RWPE2 (cell line): ENCODE measurements at regions not wholly inside any gene's neighbourhood (a gene's known extent, or its start where the extent isn't known, plus 50 kb on each side); places are given as distances from the start of the nearest gene placed in this dataset.

Source experiments
- ATAC-seq: fragments of 200-7000 bp; cut with Tn5 transposase; 3 replicates; pipeline ENCODE4 v1.9.1; 2021; ENCODE audit warnings: low read depth
- DNase-seq: peaks from one replicate; pipeline ENCODE4 v3.0.0-alpha.2; 2020; ENCODE audit warnings: low spot score
- H3K27ac ChIP-seq: fragments of 450-650 bp; 2 replicates; pipeline ENCODE4 v1.5.1; 2017; ENCODE audit warnings: mild to moderate bottlenecking; ENCODE audit not compliant: poor library complexity, severe bottlenecking
- H3K27me3 ChIP-seq: fragments of 250-450 bp; sonication (Bioruptor Pico); 2 replicates; pipeline ENCODE4 v1.5.1; 2021; ENCODE audit warnings: mild to moderate bottlenecking, moderate library complexity; ENCODE audit not compliant: insufficient read depth, poor library complexity, severe bottlenecking
- H3K36me3 ChIP-seq: fragments of 250-450 bp; sonication (Bioruptor Pico); 2 replicates; pipeline ENCODE4 v1.5.1; 2020; ENCODE audit warnings: low read depth, mild to moderate bottlenecking, moderate library complexity
- H3K4me1 ChIP-seq: fragments of 250-450 bp; sonication (Bioruptor Pico); 2 replicates; pipeline ENCODE4 v1.5.1; 2021; ENCODE audit warnings: mild to moderate bottlenecking, moderate library complexity; ENCODE audit not compliant: insufficient read depth, poor library complexity, severe bottlenecking
- H3K4me3 ChIP-seq: fragments of 250-450 bp; sonication (Bioruptor Pico); 2 replicates; pipeline ENCODE4 v1.5.1; 2021; ENCODE audit warnings: mild to moderate bottlenecking, moderate library complexity; ENCODE audit not compliant: severe bottlenecking
- H3K9me3 ChIP-seq: fragments of 250-450 bp; sonication (Bioruptor Pico); 2 replicates; pipeline ENCODE4 v1.5.1; 2021; ENCODE audit warnings: mild to moderate bottlenecking, moderate library complexity; ENCODE audit not compliant: severe bottlenecking
- CTCF ChIP-seq: fragments of 450-650 bp; IDR thresholded peaks from one replicate; pipeline ENCODE4 v1.5.1; 2017; ENCODE audit warnings: mild to moderate bottlenecking, moderate library complexity; ENCODE audit not compliant: poor library complexity, severe bottlenecking

GRCh38 chr17:79509490-79509889 lies 101.4 kb downstream of the RBFOX3 start:
- H3K9me3 ChIP-seq, result no peaks in the 10 kb centered on the region
- DNase-seq (no peak), ATAC-seq (no peak)
- H3K27me3 ChIP-seq, result peaks cover 29% of the 10 kb centered on the region
- H3K4me3 ChIP-seq, result no peak overlapping the region
- no peaks in the 10 kb centered on the region for H3K4me1 ChIP-seq
- no peak overlapping the region for H3K27ac ChIP-seq
- no peak for TF ChIP-seq CTCF
- H3K36me3 ChIP-seq, result no peaks in the 10 kb centered on the region

GRCh38 chr17:79509008-79509407 lies 101.8 kb downstream of the RBFOX3 start:
- Histone ChIP-seq H3K36me3 (no peaks in the 10 kb centered on the region), H3K4me3 (no peak overlapping the region), H3K9me3 (no peaks in the 10 kb centered on the region), H3K4me1 (no peaks in the 10 kb centered on the region), H3K27me3 (peaks cover 32% of the 10 kb centered on the region), H3K27ac (no peak overlapping the region)
- ATAC-seq (no peak), DNase-seq (no peak)
- no peak for TF ChIP-seq CTCF

- ATAC-seq, result no peak
- no peaks in the 10 kb centered on the region for H3K4me1 ChIP-seq
- no peaks in the 10 kb centered on the region for H3K36me3 ChIP-seq
- H3K27ac ChIP-seq, result no peak overlapping the region
- no peak for DNase-seq
- H3K4me3 ChIP-seq, result no peak overlapping the region
- H3K27me3 ChIP-seq, result peaks cover 38% of the 10 kb centered on the region
- no peaks in the 10 kb centered on the region for H3K9me3 ChIP-seq
- TF ChIP-seq CTCF, result no peak
Observed at GRCh38 chr17:79508291-79508716, 102.5 kb downstream of the RBFOX3 start.

- Histone ChIP-seq H3K4me1 (no peaks in the 10 kb centered on the region), H3K4me3 (no peak overlapping the region), H3K27ac (no peak overlapping the region), H3K27me3 (peaks cover 44% of the 10 kb centered on the region), H3K36me3 (no peaks in the 10 kb centered on the region), H3K9me3 (no peaks in the 10 kb centered on the region)
- DNase-seq (no peak), ATAC-seq (no peak)
- TF ChIP-seq CTCF, result no peak
Observed at GRCh38 chr17:79506955-79507354, 103.9 kb downstream of the RBFOX3 start.

GRCh38 chr17:79506150-79506870 lies 104.5 kb downstream of the RBFOX3 start:
- Histone ChIP-seq H3K4me1 (no peaks in the 10 kb centered on the region), H3K27ac (no peak overlapping the region), H3K4me3 (no peak overlapping the region), H3K27me3 (peaks cover 51% of the 10 kb centered on the region), H3K36me3 (no peaks in the 10 kb centered on the region), H3K9me3 (no peaks in the 10 kb centered on the region)
- no peak for TF ChIP-seq CTCF
- DNase-seq, result no peak
- no peak for ATAC-seq
